ENCODE measurements at regions not wholly inside any gene's neighbourhood (a gene's known extent, or its start where the extent isn't known, plus 50 kb on each side); places are given as distances from the start of the nearest gene placed in this dataset.
"Not testable (repeated sequence)": the region's sequence is repeated elsewhere in the genome, so short reads cannot be mapped to it uniquely, and the experiment has no call there.

GRCh38 chr9:38945929-38946570 lies 226.1 kb upstream of the FAM240B start:
- POLR2A ChIA-PET; H3K27me3 ChIP-seq (replicated peaks in 1 of 2; ENCODE audit: control insufficient read depth in 2 of 2, insufficient read depth in 2 of 2, low read length in 1 of 2); BruUV-seq (replicated peaks); DNase-seq (ENCODE audit: low read depth, low spot score); CTCF ChIA-PET; H4K20me1 ChIP-seq (ENCODE audit: control insufficient read depth, insufficient read depth); H3K27ac ChIP-seq (ENCODE audit: control insufficient read depth, insufficient read depth); intact Hi-C loops (cut with micrococcal nuclease; ENCODE audit: unreplicated experiment); H3K9ac ChIP-seq (ENCODE audit: control insufficient read depth, insufficient read depth, low read length); SMC1A ChIA-PET (ENCODE audit: uncharacterized antibody, unreplicated experiment); H3K36me3 ChIP-seq (ENCODE audit: control insufficient read depth in 2 of 2, insufficient read depth in 2 of 2, low read length in 1 of 2); ATAC-seq; H3K4me1 ChIP-seq (ENCODE audit: control insufficient read depth, insufficient read depth, low read length); H2AFZ ChIP-seq (ENCODE audit: control insufficient read depth, low read depth, low read length); H3K79me2 ChIP-seq (ENCODE audit: control insufficient read depth, insufficient read depth, low read length); in situ Hi-C loops (cut with MboI); H3K4me2 ChIP-seq (ENCODE audit: control insufficient read depth, insufficient read depth); RAD21 ChIA-PET (ENCODE audit: unreplicated experiment); H3K4me3 ChIP-seq; FAIRE-seq; H3K9me3 ChIP-seq (replicated peaks; ENCODE audit: control insufficient read depth, insufficient read depth, low read length): not testable (repeated sequence)
- WGBS (ENCODE audit: insufficient coverage, insufficient replicate concordance, low lambda C conversion rate, missing lambda C conversion rate) = no CpG with 5 or more reads among the region's 8 CpGs

GRCh38 chr9:38944881-38945449 lies 225.0 kb upstream of the FAM240B start:
- CTCF ChIA-PET; H3K9ac ChIP-seq (ENCODE audit: control insufficient read depth, insufficient read depth, low read length); DNase-seq (ENCODE audit: low read depth, low spot score); H3K27ac ChIP-seq (ENCODE audit: control insufficient read depth, insufficient read depth); in situ Hi-C loops (cut with MboI); FAIRE-seq; H4K20me1 ChIP-seq (ENCODE audit: control insufficient read depth, insufficient read depth); BruUV-seq (replicated peaks); H2AFZ ChIP-seq (ENCODE audit: control insufficient read depth, low read depth, low read length); SMC1A ChIA-PET (ENCODE audit: uncharacterized antibody, unreplicated experiment); H3K4me2 ChIP-seq (ENCODE audit: control insufficient read depth, insufficient read depth); H3K27me3 ChIP-seq (replicated peaks in 1 of 2; ENCODE audit: control insufficient read depth in 2 of 2, insufficient read depth in 2 of 2, low read length in 1 of 2); POLR2A ChIA-PET; RAD21 ChIA-PET (ENCODE audit: unreplicated experiment); H3K9me3 ChIP-seq (replicated peaks; ENCODE audit: control insufficient read depth, insufficient read depth, low read length); ATAC-seq; H3K4me1 ChIP-seq (ENCODE audit: control insufficient read depth, insufficient read depth, low read length); intact Hi-C loops (cut with micrococcal nuclease; ENCODE audit: unreplicated experiment); H3K4me3 ChIP-seq; H3K36me3 ChIP-seq (ENCODE audit: control insufficient read depth in 2 of 2, insufficient read depth in 2 of 2, low read length in 1 of 2); H3K79me2 ChIP-seq (ENCODE audit: control insufficient read depth, insufficient read depth, low read length): not testable (repeated sequence)
- WGBS (ENCODE audit: insufficient coverage, insufficient replicate concordance, low lambda C conversion rate, missing lambda C conversion rate) = no CpG with 5 or more reads among the region's 4 CpGs

- H3K4me1 ChIP-seq (ENCODE audit: control insufficient read depth, insufficient read depth, low read length); H3K9me3 ChIP-seq (replicated peaks; ENCODE audit: control insufficient read depth, insufficient read depth, low read length); ATAC-seq; CTCF ChIA-PET; H3K36me3 ChIP-seq (ENCODE audit: control insufficient read depth in 2 of 2, insufficient read depth in 2 of 2, low read length in 1 of 2); H3K4me3 ChIP-seq; intact Hi-C loops (cut with micrococcal nuclease; ENCODE audit: unreplicated experiment); in situ Hi-C loops (cut with MboI); H4K20me1 ChIP-seq (ENCODE audit: control insufficient read depth, insufficient read depth); SMC1A ChIA-PET (ENCODE audit: uncharacterized antibody, unreplicated experiment); H3K9ac ChIP-seq (ENCODE audit: control insufficient read depth, insufficient read depth, low read length); H3K27ac ChIP-seq (ENCODE audit: control insufficient read depth, insufficient read depth); DNase-seq (ENCODE audit: low read depth, low spot score); H3K4me2 ChIP-seq (ENCODE audit: control insufficient read depth, insufficient read depth); H3K79me2 ChIP-seq (ENCODE audit: control insufficient read depth, insufficient read depth, low read length); BruUV-seq (replicated peaks); H3K27me3 ChIP-seq (replicated peaks in 1 of 2; ENCODE audit: control insufficient read depth in 2 of 2, insufficient read depth in 2 of 2, low read length in 1 of 2); H2AFZ ChIP-seq (ENCODE audit: control insufficient read depth, low read depth, low read length); FAIRE-seq; RAD21 ChIA-PET (ENCODE audit: unreplicated experiment); POLR2A ChIA-PET: not testable (repeated sequence)
- WGBS (ENCODE audit: insufficient coverage, insufficient replicate concordance, low lambda C conversion rate, missing lambda C conversion rate) = no CpG with 5 or more reads among the region's 9 CpGs
These were observed 220.6 kb upstream of the FAM240B start for GRCh38 chr9:38940501-38940900.

GRCh38 chr9:38938637-38939036 lies 218.7 kb upstream of the FAM240B start:
- RAD21 ChIA-PET (ENCODE audit: unreplicated experiment); H2AFZ ChIP-seq (ENCODE audit: control insufficient read depth, low read depth, low read length); H3K9me3 ChIP-seq (replicated peaks; ENCODE audit: control insufficient read depth, insufficient read depth, low read length); in situ Hi-C loops (cut with MboI); H3K9ac ChIP-seq (ENCODE audit: control insufficient read depth, insufficient read depth, low read length); H3K4me2 ChIP-seq (ENCODE audit: control insufficient read depth, insufficient read depth); H4K20me1 ChIP-seq (ENCODE audit: control insufficient read depth, insufficient read depth); POLR2A ChIA-PET; H3K27ac ChIP-seq (ENCODE audit: control insufficient read depth, insufficient read depth); H3K36me3 ChIP-seq (ENCODE audit: control insufficient read depth in 2 of 2, insufficient read depth in 2 of 2, low read length in 1 of 2); H3K4me1 ChIP-seq (ENCODE audit: control insufficient read depth, insufficient read depth, low read length); DNase-seq (ENCODE audit: low read depth, low spot score); BruUV-seq (replicated peaks); H3K27me3 ChIP-seq (replicated peaks in 1 of 2; ENCODE audit: control insufficient read depth in 2 of 2, insufficient read depth in 2 of 2, low read length in 1 of 2); intact Hi-C loops (cut with micrococcal nuclease; ENCODE audit: unreplicated experiment); ATAC-seq; SMC1A ChIA-PET (ENCODE audit: uncharacterized antibody, unreplicated experiment); CTCF ChIA-PET; H3K4me3 ChIP-seq; H3K79me2 ChIP-seq (ENCODE audit: control insufficient read depth, insufficient read depth, low read length); FAIRE-seq: not testable (repeated sequence)
- 0% methylated on average over 1 of the region's 4 CpGs for WGBS (ENCODE audit: insufficient coverage, insufficient replicate concordance, low lambda C conversion rate, missing lambda C conversion rate)

Measured in GM12878 (cell line).